ENCODE measurements at regions not wholly inside any gene's neighbourhood (a gene's known extent, or its start where the extent isn't known, plus 50 kb on each side); places are given as distances from the start of the nearest gene placed in this dataset.

GRCh38 chr10:55287346-55287745 lies 486.3 kb upstream of the PCDH15 start:
- Histone ChIP-seq H3K56ac (replicated peaks; ENCODE audit: insufficient read length, low read depth, low read length) (no peak overlapping the region), H4K91ac (replicated peaks; ENCODE audit: insufficient read length, low read length) (no peak overlapping the region), H2AFZ (ENCODE audit: low read length) (no peak overlapping the region), H2BK20ac (ENCODE audit: low read length) (no peak overlapping the region), H3K36me3 (ENCODE audit: control insufficient read depth in 2 of 4, insufficient read depth in 4 of 4, low read length in 3 of 4) (no peaks in the 10 kb centered on the region), H3K9me3 (ENCODE audit: insufficient read depth in 2 of 2, low read depth in 1 of 2, low read length in 1 of 2) (no peaks in the 10 kb centered on the region), H3K27ac (ENCODE audit: low read depth, low read length) (no peak overlapping the region), H3K4ac (replicated peaks; ENCODE audit: insufficient read length, low read depth, low read length) (no peak overlapping the region), H2AK5ac (ENCODE audit: low read depth, low read length) (no peak overlapping the region), H3K23me2 (ENCODE audit: low read depth, low read length) (peaks cover 2% of the 10 kb centered on the region; the same call in 1 of the 2 replicates), H3K4me2 (ENCODE audit: insufficient read depth in 1 of 2, low read depth in 2 of 2, low read length in 2 of 2) (no peak overlapping the region), H4K8ac (ENCODE audit: extremely low read depth, insufficient read depth, low read length) (no peak overlapping the region), H3K4me3 (ENCODE audit: extremely low read depth in 1 of 4, insufficient read depth in 2 of 4, low read depth in 3 of 4, low read length in 4 of 4) (no peak overlapping the region), H3K18ac (ENCODE audit: extremely low read depth, low read length) (no peak overlapping the region), H3K23ac (ENCODE audit: insufficient read length) (no peak overlapping the region), H2BK15ac (ENCODE audit: low read length) (no peak overlapping the region), H4K5ac (ENCODE audit: insufficient read length, low read depth, low read length) (no peak overlapping the region), H2BK12ac (ENCODE audit: low read depth, low read length) (no peak overlapping the region), H4K20me1 (replicated peaks in 1 of 2; ENCODE audit: control insufficient read depth in 1 of 2, insufficient read depth in 2 of 2, low read length in 2 of 2) (no peaks in the 10 kb centered on the region), H3K4me1 (replicated peaks in 1 of 4; ENCODE audit: control insufficient read depth in 3 of 4, insufficient read depth in 4 of 4, low read length in 3 of 4) (no peaks in the 10 kb centered on the region), H2BK5ac (ENCODE audit: low read depth, low read length) (no peak overlapping the region), H3K27me3 (replicated peaks in 1 of 4; ENCODE audit: control insufficient read depth in 3 of 4, extremely low read depth in 1 of 4, insufficient read depth in 3 of 4, low read length in 3 of 4) (no peaks in the 10 kb centered on the region), H3K14ac (ENCODE audit: insufficient read length) (no peak overlapping the region), H2BK120ac (replicated peaks; ENCODE audit: low read depth, low read length) (no peak overlapping the region), H3K79me2 (ENCODE audit: control insufficient read depth in 1 of 2, insufficient read depth in 2 of 2, low read length in 2 of 2) (no peaks in the 10 kb centered on the region), H3K79me1 (ENCODE audit: low read depth, low read length) (no peaks in the 10 kb centered on the region), H3K9ac (replicated peaks in 1 of 4; ENCODE audit: extremely low read depth in 1 of 4, low read depth in 3 of 4, low read length in 3 of 4) (no peak overlapping the region)
- DNase-seq (ENCODE audit: low read depth in 1 of 2, low spot score in 2 of 2) (no peak), FAIRE-seq (no peak)
- 82% methylated on average over 2 of the region's 2 CpGs; no CpG with 5 or more reads in 1 of the 2 experiments for WGBS, 2 experiments (ENCODE audit: extremely low coverage in 1 of 2, insufficient coverage in 1 of 2, insufficient read length in 1 of 2, insufficient replicate concordance in 2 of 2, low coverage in 1 of 2, low lambda C conversion rate in 2 of 2, missing lambda C conversion rate in 1 of 2)
- ChIA-PET CTCF (ENCODE audit: partially characterized antibody) (interaction anchor here (1.4 kb wide), 1 partner anchor 123 kb away, joined by 4 read pairs; no protein-coding TSS in a partner anchor), POLR2A (ENCODE audit: partially characterized antibody) (no interaction called here)
- TF ChIP-seq HDAC6 (IDR thresholded peaks at IDR 0.05; ENCODE audit: low read depth, low read length), result no peak
- no peak for TF ChIP-seq ATF3 (IDR thresholded peaks at IDR 0.05; ENCODE audit: insufficient read depth, low read depth, low read length)
- TF ChIP-seq HDAC2 (IDR thresholded peaks at IDR 0.05; ENCODE audit: borderline replicate concordance in 1 of 2, low read depth in 2 of 2, low read length in 2 of 2), result no peak
- TF ChIP-seq SIN3A (conservative IDR thresholded peaks at IDR 0.05 in 1 of 2, IDR thresholded peaks at IDR 0.05 in 1 of 2; ENCODE audit: low read depth in 1 of 2, low read length in 2 of 2), result no peak
- TF ChIP-seq TEAD4 (IDR thresholded peaks at IDR 0.05; ENCODE audit: low read depth, low read length), result no peak
- no peak for TF ChIP-seq EZH2 (IDR thresholded peaks at IDR 0.05; ENCODE audit: low read depth, low read length, severe bottlenecking)
- TF ChIP-seq BRCA1 (IDR thresholded peaks at IDR 0.05; ENCODE audit: low read depth, low read length), result no peak
- TF ChIP-seq MAFK (IDR thresholded peaks at IDR 0.05; ENCODE audit: low read depth, low read length), result no peak
- no peak for TF ChIP-seq RAD21 (IDR thresholded peaks at IDR 0.05 in 1 of 2, conservative IDR thresholded peaks at IDR 0.05 in 1 of 2; ENCODE audit: low read depth in 2 of 2, low read length in 2 of 2)
- TF ChIP-seq SRF (IDR thresholded peaks at IDR 0.05; ENCODE audit: low read depth, low read length), result no peak
- no peak for TF ChIP-seq E2F6 (IDR thresholded peaks at IDR 0.05)
- TF ChIP-seq KDM4A (IDR thresholded peaks at IDR 0.05; ENCODE audit: low read depth, low read length, severe bottlenecking), result no peak
- no peak for TF ChIP-seq BCL11A (IDR thresholded peaks at IDR 0.05; ENCODE audit: low read depth in 2 of 2, low read length in 2 of 2)

Data from H1 (cell line).